DND-41 (cell line): ENCODE measurements at regions not wholly inside any gene's neighbourhood (a gene's known extent, or its start where the extent isn't known, plus 50 kb on each side); places are given as distances from the start of the nearest gene placed in this dataset.

Experiments
- EZH2 ChIP-seq: IDR thresholded peaks from 3 replicates; pipeline ENCODE4 v1.6.1; 2012; ENCODE audit warnings: borderline replicate concordance, low read depth, mild to moderate bottlenecking, moderate library complexity, low read length, inconsistent platforms; ENCODE audit not compliant: severe bottlenecking
- TF ChIP-seq, protein P1 (sequence below): IDR thresholded peaks from 2 replicates; pipeline ENCODE4 v1.5.1; 2012; ENCODE audit warnings: borderline replicate concordance, low read length, moderate library complexity, mild to moderate bottlenecking; ENCODE audit not compliant: poor library complexity, severe bottlenecking; ENCODE audit errors: extremely low read depth

GRCh38 chr14:39827901-39828655 lies 395.8 kb upstream of the FBXO33 start:
- TF ChIP-seq, protein P1, sequence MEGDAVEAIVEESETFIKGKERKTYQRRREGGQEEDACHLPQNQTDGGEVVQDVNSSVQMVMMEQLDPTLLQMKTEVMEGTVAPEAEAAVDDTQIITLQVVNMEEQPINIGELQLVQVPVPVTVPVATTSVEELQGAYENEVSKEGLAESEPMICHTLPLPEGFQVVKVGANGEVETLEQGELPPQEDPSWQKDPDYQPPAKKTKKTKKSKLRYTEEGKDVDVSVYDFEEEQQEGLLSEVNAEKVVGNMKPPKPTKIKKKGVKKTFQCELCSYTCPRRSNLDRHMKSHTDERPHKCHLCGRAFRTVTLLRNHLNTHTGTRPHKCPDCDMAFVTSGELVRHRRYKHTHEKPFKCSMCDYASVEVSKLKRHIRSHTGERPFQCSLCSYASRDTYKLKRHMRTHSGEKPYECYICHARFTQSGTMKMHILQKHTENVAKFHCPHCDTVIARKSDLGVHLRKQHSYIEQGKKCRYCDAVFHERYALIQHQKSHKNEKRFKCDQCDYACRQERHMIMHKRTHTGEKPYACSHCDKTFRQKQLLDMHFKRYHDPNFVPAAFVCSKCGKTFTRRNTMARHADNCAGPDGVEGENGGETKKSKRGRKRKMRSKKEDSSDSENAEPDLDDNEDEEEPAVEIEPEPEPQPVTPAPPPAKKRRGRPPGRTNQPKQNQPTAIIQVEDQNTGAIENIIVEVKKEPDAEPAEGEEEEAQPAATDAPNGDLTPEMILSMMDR, result no peak
- no peak for TF ChIP-seq EZH2
